Activated T-helper 17 cell treated with anti-CD3 and anti-CD28 coated beads, Interleukin-2, amount 50 U/mL, for 72 hours (primary cell): ENCODE measurements at regions not wholly inside any gene's neighbourhood (a gene's known extent, or its start where the extent isn't known, plus 50 kb on each side); places are given as distances from the start of the nearest gene placed in this dataset.
"Not testable (repeated sequence)": the region's sequence is repeated elsewhere in the genome, so short reads cannot be mapped to it uniquely, and the experiment has no call there.

Experiments
- ATAC-seq: fragments of 150-1000 bp; cut with Tn5 transposase; replicated peaks from 2 replicates; pipeline ENCODE4 v1.10.0; 2021; ENCODE audit warnings: mild to moderate bottlenecking, moderate library complexity
- H3K27ac Mint-ChIP-seq: one replicate; pipeline ENCODE4 v1.8.0; 2022; ENCODE audit warnings: mixed read lengths
- H3K27me3 Mint-ChIP-seq: one replicate; pipeline ENCODE4 v1.8.0; 2022; ENCODE audit warnings: mixed read lengths
- H3K36me3 Mint-ChIP-seq: one replicate; pipeline ENCODE4 v1.8.0; 2022; ENCODE audit warnings: low read depth, mild to moderate bottlenecking, mixed read lengths
- H3K4me1 Mint-ChIP-seq: one replicate; pipeline ENCODE4 v1.8.0; 2022; ENCODE audit warnings: mixed read lengths
- H3K4me3 Mint-ChIP-seq: one replicate; pipeline ENCODE4 v1.8.0; 2022; ENCODE audit warnings: mild to moderate bottlenecking, mixed read lengths
- H3K9me3 Mint-ChIP-seq: one replicate; pipeline ENCODE4 v1.8.0; 2022; ENCODE audit warnings: mixed read lengths

GRCh38 chr11:91067666-91068065 lies 844.8 kb upstream of the CHORDC1 start:
- Mint-ChIP-seq H3K4me1 (no peaks in the 10 kb centered on the region), H3K27ac (no peak overlapping the region), H3K36me3 (no peaks in the 10 kb centered on the region), H3K27me3 (no peaks in the 10 kb centered on the region), H3K9me3 (peaks cover 15% of the 10 kb centered on the region), H3K4me3 (no peak overlapping the region)
- no peak for ATAC-seq

- peaks cover 13% of the 10 kb centered on the region for H3K9me3 Mint-ChIP-seq
- H3K36me3 Mint-ChIP-seq = no peaks in the 10 kb centered on the region
- no peaks in the 10 kb centered on the region for H3K4me1 Mint-ChIP-seq
These were observed 843.7 kb upstream of the CHORDC1 start for GRCh38 chr11:91066456-91067047.

DNA sequence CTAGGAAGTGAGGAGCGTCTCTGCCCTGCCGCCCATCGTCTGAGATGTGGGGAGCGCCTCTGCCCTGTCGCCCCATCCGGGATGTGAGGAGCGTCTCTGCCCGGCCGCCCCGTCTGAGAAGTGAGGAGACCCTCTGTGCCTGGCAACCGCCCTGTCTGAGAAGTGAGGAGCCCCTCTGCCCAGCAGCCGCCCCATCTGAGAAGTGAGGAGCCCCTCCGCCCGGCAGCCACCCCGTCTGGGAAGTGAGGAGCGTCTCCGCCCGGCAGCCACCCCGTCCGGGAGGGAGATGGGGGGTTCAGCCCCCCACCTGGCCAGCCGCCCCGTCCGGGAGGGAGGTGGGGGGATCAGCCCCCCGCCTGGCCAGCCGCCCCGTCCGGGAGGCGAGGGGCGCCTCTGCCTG lies 840.5 kb upstream of the CHORDC1 start:
- not testable (repeated sequence) for H3K36me3 Mint-ChIP-seq, H3K27me3 Mint-ChIP-seq, H3K4me1 Mint-ChIP-seq, H3K27ac Mint-ChIP-seq, H3K4me3 Mint-ChIP-seq, ATAC-seq
- peaks cover 13% of the 10 kb centered on the region for H3K9me3 Mint-ChIP-seq

More at GRCh38 chr11:91066456-91067047, 843.7 kb upstream of the CHORDC1 start:
- Mint-ChIP-seq H3K27me3 (no peaks in the 10 kb centered on the region), H3K27ac (no peak overlapping the region), H3K4me3 (no peak overlapping the region)
- no peak for ATAC-seq

DNA sequence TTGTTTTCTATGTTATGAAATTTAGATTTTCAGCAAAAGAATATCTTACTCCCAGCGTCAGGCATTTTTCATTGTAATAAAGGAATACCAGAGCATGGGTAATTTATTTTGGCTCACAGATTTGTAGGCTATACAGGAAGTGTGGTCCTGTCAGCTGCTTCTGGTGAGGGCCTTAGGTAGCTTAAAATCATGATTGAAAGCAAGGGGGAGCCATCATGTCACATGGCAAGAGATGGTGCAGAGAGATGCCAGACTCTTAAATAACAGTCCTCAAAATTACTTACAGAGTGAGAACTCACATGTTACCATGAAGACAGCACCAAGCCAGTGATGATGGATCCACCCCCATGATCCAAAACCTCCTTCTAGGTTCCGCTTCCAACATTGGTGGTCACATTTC lies 825.0 kb upstream of the CHORDC1 start:
- Mint-ChIP-seq H3K4me3 (no peak overlapping the region), H3K4me1 (no peaks in the 10 kb centered on the region), H3K27ac (no peak overlapping the region), H3K27me3 (no peaks in the 10 kb centered on the region), H3K36me3 (no peaks in the 10 kb centered on the region), H3K9me3 (peaks cover 5% of the 10 kb centered on the region)
- no peak for ATAC-seq

DNA sequence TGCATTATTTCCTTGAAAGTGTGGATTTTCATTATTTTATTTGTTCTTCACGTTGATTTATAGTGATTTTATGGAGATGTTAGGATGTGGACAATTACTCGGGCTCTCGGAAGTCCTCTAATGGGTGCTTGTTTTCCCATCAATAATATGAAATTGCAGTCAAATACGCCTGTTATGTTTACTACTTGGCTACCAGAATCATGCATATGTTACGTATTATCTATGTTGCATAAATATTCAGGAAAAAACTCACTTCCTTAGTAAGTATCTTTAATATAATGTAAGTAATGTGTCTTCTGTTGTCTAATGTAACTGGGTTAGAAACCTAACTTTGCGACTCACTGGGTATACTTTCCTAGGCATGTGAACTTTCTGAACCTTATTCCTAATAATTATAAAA lies 823.4 kb upstream of the CHORDC1 start:
- Mint-ChIP-seq H3K4me3 (no peak overlapping the region), H3K36me3 (no peaks in the 10 kb centered on the region), H3K27ac (no peak overlapping the region)

DNA sequence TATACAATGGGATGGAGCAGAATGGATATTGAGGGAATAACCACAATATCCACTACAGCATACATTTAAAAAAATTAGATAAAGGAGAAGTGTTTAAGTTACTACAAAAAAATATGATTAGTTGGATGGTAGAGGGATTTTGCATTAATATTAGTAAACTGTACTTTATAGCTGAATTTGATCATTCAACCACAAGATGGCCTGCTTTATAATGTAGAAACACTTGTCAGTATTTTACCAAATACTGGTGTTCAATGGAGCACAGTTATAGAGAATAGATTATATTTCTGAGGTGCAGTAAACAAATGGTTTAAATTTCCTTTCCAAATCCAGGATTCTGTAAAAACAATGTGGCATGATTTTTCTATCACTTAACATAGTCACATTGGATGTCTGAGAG lies 818.8 kb upstream of the CHORDC1 start:
- ATAC-seq = no peak
- Mint-ChIP-seq H3K36me3 (no peaks in the 10 kb centered on the region), H3K27ac (no peak overlapping the region), H3K27me3 (no peaks in the 10 kb centered on the region), H3K4me1 (no peaks in the 10 kb centered on the region), H3K4me3 (no peak overlapping the region), H3K9me3 (peaks cover 10% of the 10 kb centered on the region)

More for the DNA sequence above, 823.4 kb upstream of the CHORDC1 start:
- Mint-ChIP-seq H3K27me3 (no peaks in the 10 kb centered on the region), H3K9me3 (peaks cover 6% of the 10 kb centered on the region), H3K4me1 (no peaks in the 10 kb centered on the region)
- ATAC-seq = no peak

GRCh38 chr11:91023731-91024130 lies 800.9 kb upstream of the CHORDC1 start:
- Mint-ChIP-seq H3K4me3 (no peak overlapping the region), H3K27me3 (no peaks in the 10 kb centered on the region), H3K4me1 (no peaks in the 10 kb centered on the region), H3K27ac (no peak overlapping the region), H3K9me3 (peaks cover 16% of the 10 kb centered on the region), H3K36me3 (no peaks in the 10 kb centered on the region)
- ATAC-seq = no peak

DNA sequence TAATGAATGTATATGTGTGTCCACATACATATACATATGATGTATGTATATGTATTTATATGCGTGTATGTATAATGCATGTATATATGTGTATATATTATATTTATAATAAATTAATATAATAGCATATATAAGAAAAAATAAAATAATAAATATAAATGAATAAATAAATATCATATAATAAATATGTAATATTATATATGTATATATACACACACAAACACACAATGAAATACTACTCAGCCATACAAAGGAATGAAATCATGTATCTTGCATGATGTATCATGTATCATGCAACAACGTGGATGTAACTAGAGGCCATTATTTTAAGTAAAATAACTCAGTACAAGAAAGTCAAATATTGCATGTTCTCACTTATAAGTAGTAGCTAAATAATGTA lies 788.7 kb upstream of the CHORDC1 start:
- no peaks in the 10 kb centered on the region for H3K36me3 Mint-ChIP-seq
- peaks cover 11% of the 10 kb centered on the region for H3K9me3 Mint-ChIP-seq
- no peaks in the 10 kb centered on the region for H3K27me3 Mint-ChIP-seq
- H3K4me3 Mint-ChIP-seq = no peak overlapping the region
- H3K4me1 Mint-ChIP-seq = no peaks in the 10 kb centered on the region
- no peak overlapping the region for H3K27ac Mint-ChIP-seq
- no peak for ATAC-seq

DNA sequence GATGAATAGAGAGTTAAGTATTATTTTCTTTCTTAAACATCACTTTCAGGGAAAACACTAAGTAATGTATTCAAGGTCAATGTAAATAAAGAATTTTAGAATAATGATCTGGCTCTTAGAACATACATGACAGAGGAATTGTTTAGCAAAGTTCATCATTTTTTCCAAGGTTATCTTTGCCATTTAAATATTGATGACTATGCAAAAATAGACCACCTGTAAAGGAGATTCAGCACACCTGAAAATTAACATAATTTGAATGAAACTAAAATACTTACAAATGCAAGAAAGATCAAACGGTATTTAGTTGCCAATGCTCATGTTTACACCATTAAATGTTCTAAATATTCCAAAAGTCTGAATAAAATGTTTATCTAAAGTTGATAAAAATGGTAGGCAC lies 782.6 kb upstream of the CHORDC1 start:
- H3K27me3 Mint-ChIP-seq = no peaks in the 10 kb centered on the region
- H3K4me1 Mint-ChIP-seq = no peaks in the 10 kb centered on the region
- H3K36me3 Mint-ChIP-seq = no peaks in the 10 kb centered on the region
- no peak overlapping the region for H3K27ac Mint-ChIP-seq
- peaks cover 16% of the 10 kb centered on the region for H3K9me3 Mint-ChIP-seq
- H3K4me3 Mint-ChIP-seq = no peak overlapping the region
- ATAC-seq = no peak

DNA sequence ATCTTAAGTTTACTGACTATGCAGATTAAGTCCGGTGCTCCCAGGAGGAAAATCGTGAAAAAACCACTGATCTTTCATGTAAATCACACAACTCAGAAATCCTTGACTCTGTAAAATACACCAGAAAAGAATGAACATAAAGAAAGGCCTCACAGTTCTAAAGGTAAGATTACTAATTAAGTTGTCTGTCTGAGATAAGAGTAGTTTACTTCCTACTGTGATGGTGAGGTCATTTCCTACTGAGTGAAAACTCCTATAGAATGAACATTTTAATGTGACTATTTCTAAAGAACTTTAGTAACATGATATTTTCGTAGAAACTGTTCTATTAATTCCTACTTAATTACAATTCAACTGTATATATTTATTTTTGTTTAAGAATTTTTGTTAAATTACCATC lies 774.4 kb upstream of the CHORDC1 start:
- H3K36me3 Mint-ChIP-seq = no peaks in the 10 kb centered on the region
- H3K4me3 Mint-ChIP-seq = no peak overlapping the region
- H3K27ac Mint-ChIP-seq = no peak overlapping the region
- H3K27me3 Mint-ChIP-seq = no peaks in the 10 kb centered on the region
- no peaks in the 10 kb centered on the region for H3K4me1 Mint-ChIP-seq
- H3K9me3 Mint-ChIP-seq = no peaks in the 10 kb centered on the region
- ATAC-seq = no peak

- not testable (repeated sequence) for H3K27ac Mint-ChIP-seq, H3K9me3 Mint-ChIP-seq, H3K4me3 Mint-ChIP-seq
These were observed 749.3 kb upstream of the CHORDC1 start for GRCh38 chr11:90972159-90972558.

GRCh38 chr11:90947930-90948329 lies 725.1 kb upstream of the CHORDC1 start:
- ATAC-seq = no peak
- Mint-ChIP-seq H3K4me1 (no peaks in the 10 kb centered on the region), H3K27ac (no peak overlapping the region), H3K4me3 (no peak overlapping the region), H3K36me3 (no peaks in the 10 kb centered on the region), H3K27me3 (no peaks in the 10 kb centered on the region), H3K9me3 (peaks cover 3% of the 10 kb centered on the region)

More at GRCh38 chr11:90972159-90972558, 749.3 kb upstream of the CHORDC1 start:
- H3K36me3 Mint-ChIP-seq, H3K27me3 Mint-ChIP-seq, H3K4me1 Mint-ChIP-seq, ATAC-seq: not testable (repeated sequence)

DNA sequence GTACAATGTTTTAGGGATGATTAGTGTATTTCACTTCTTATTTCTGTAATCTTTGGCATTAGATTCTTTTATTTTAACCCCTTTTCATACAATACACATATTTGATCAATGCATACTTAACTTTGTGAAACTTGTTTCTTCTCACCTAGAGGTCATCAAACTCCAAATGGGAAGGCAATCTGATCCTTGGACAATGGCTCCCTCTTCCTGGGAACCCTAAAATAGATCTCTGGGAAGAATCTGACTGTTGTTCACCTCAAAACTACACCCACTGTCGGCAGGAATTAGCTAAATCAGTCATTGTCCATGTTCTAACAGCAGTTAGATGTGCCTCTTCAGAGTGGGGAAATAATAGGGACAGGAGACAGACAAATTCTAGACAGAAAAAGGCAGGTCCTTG lies 707.4 kb upstream of the CHORDC1 start:
- no peaks in the 10 kb centered on the region for H3K36me3 Mint-ChIP-seq
- no peak overlapping the region for H3K27ac Mint-ChIP-seq
- no peak for ATAC-seq
- no peaks in the 10 kb centered on the region for H3K4me1 Mint-ChIP-seq
- peaks cover 13% of the 10 kb centered on the region for H3K9me3 Mint-ChIP-seq
- no peak overlapping the region for H3K4me3 Mint-ChIP-seq
- H3K27me3 Mint-ChIP-seq = no peaks in the 10 kb centered on the region

DNA sequence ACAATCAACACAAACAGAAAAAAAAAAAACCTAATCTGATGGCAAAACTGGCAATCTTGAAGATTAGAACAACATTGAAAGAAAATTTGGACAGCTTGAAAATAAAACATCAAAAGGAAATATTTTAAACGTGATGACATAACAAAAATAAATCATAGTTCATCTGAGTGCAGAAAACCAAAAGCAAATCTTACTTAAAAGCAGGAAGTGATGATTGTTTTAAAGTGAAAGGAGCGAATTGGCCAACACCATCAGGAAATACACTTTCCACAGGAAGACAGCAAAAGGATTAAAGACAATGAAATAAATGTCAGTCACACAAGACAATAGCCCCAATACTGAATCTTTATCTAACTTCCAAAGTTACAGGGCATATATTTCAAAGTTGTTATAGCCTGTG lies 696.5 kb upstream of the CHORDC1 start:
- no peaks in the 10 kb centered on the region for H3K27me3 Mint-ChIP-seq
- H3K27ac Mint-ChIP-seq = no peak overlapping the region
- H3K36me3 Mint-ChIP-seq = no peaks in the 10 kb centered on the region
- no peaks in the 10 kb centered on the region for H3K4me1 Mint-ChIP-seq
- no peak overlapping the region for H3K4me3 Mint-ChIP-seq
- ATAC-seq = no peak
- peaks cover 5% of the 10 kb centered on the region for H3K9me3 Mint-ChIP-seq

DNA sequence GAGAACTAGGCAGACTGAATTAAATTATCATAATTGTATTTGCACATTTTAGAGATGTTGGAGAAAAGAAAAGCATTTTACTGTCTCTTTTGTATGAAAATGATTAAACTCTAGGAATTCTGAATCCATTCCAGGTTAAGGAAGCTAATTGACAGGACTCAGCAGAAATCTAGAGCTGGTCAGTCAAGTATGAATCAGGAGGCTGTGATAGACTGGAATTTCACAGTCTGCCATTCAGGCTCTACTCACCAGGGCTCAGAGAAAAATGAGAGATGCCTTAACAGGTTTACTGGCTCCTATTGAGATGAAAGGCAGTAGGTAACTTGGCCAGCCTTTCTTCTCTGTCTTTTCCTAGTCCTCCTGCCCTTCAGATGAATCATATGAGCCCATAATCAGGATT lies 693.9 kb upstream of the CHORDC1 start:
- H3K4me1 Mint-ChIP-seq = no peaks in the 10 kb centered on the region
- H3K4me3 Mint-ChIP-seq = no peak overlapping the region
- no peak overlapping the region for H3K27ac Mint-ChIP-seq
- H3K36me3 Mint-ChIP-seq = no peaks in the 10 kb centered on the region
- H3K27me3 Mint-ChIP-seq = no peaks in the 10 kb centered on the region
- peaks cover 5% of the 10 kb centered on the region for H3K9me3 Mint-ChIP-seq
- ATAC-seq = no peak

DNA sequence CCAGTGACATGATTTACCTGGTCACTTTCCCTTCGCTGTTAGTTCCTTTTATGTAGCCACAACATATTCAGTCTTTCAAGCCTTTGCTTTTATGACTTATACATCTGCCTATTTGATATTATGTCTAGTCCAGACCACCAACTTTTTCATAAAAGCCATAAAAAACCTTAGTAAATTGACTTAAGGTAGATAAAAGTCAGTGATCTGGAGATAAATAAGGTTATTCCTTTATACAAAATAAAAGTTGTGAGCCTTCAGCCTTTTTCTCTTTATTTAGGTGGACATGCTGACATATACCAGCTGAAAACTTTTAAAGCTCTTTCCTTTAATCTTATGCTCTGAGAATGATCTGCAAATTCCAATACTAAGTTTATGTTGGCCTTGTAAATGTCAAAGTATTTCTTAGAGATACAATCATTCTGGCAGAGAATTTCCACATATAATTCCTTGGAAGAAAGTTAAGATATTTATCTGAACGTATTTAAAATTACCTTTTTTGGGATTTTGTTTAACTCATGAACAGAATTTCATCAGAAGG lies 690.4 kb upstream of the CHORDC1 start:
- peaks cover 5% of the 10 kb centered on the region for H3K9me3 Mint-ChIP-seq
- no peaks in the 10 kb centered on the region for H3K27me3 Mint-ChIP-seq
- no peak overlapping the region for H3K27ac Mint-ChIP-seq
- H3K4me1 Mint-ChIP-seq = no peaks in the 10 kb centered on the region
- no peak overlapping the region for H3K4me3 Mint-ChIP-seq
- H3K36me3 Mint-ChIP-seq = no peaks in the 10 kb centered on the region
- no peak for ATAC-seq
